Neural progenitor cell (in vitro differentiated cells): ENCODE measurements at regions not wholly inside any gene's neighbourhood (a gene's known extent, or its start where the extent isn't known, plus 50 kb on each side); places are given as distances from the start of the nearest gene placed in this dataset.

Experiments
- DNase-seq: peaks from one replicate; pipeline ENCODE4 v3.0.0-alpha.2; 2016; ENCODE audit warnings: low spot score
- H2AFZ ChIP-seq: fragments of 200-600 bp; sonication (generic); replicated peaks from 2 replicates; pipeline ENCODE4 v1.6.1; 2016; ENCODE audit warnings: antibody characterized with exemption
- H3F3A ChIP-seq: fragments of 200-600 bp; sonication (generic); 2 replicates; pipeline ENCODE4 v1.6.1; 2016; ENCODE audit warnings: antibody characterized with exemption, low read depth
- H3K27ac ChIP-seq: fragments of 200-600 bp; sonication (generic); 2 replicates; pipeline ENCODE4 v1.5.1; 2016; ENCODE audit warnings: mild to moderate bottlenecking
- H3K27me3 ChIP-seq: fragments of 200-600 bp; sonication (generic); 2 replicates; pipeline ENCODE4 v1.6.1; 2016; ENCODE audit warnings: mild to moderate bottlenecking, moderate library complexity
- H3K36me3 ChIP-seq: fragments of 200-600 bp; sonication (generic); 2 replicates; pipeline ENCODE4 v1.5.1; 2016
- H3K4me1 ChIP-seq: fragments of 200-600 bp; sonication (generic); 2 replicates; pipeline ENCODE4 v1.6.1; 2016; ENCODE audit warnings: mixed run types
- H3K4me2 ChIP-seq: fragments of 200-600 bp; sonication (generic); 2 replicates; pipeline ENCODE4 v1.6.1; 2016
- H3K4me3 ChIP-seq: fragments of 200-600 bp; sonication (generic); 2 replicates; pipeline ENCODE4 v1.5.1; 2016
- H3K79me2 ChIP-seq: fragments of 200-600 bp; sonication (generic); 2 replicates; pipeline ENCODE4 v1.6.1; 2016; ENCODE audit warnings: low read depth
- H3K9ac ChIP-seq: fragments of 200-600 bp; sonication (generic); 2 replicates; pipeline ENCODE4 v1.6.1; 2016
- H3K9me3 ChIP-seq: fragments of 200-600 bp; sonication (generic); 2 replicates; pipeline ENCODE4 v1.5.1; 2016; ENCODE audit warnings: low read depth
- H4K20me1 ChIP-seq: fragments of 200-600 bp; sonication (generic); 2 replicates; pipeline ENCODE4 v1.6.1; 2016; ENCODE audit warnings: low read depth
- H3K27ac Mint-ChIP-seq: 3 replicates; pipeline ENCODE4 v1.8.0; 2021; ENCODE audit warnings: mixed read lengths
- H3K27me3 Mint-ChIP-seq: 2 replicates; pipeline ENCODE4 v1.8.0; 2022; ENCODE audit warnings: low read depth, mild to moderate bottlenecking, inconsistent platforms, moderate library complexity, mixed read lengths; ENCODE audit not compliant: insufficient read depth
- H3K36me3 Mint-ChIP-seq: 3 replicates; pipeline ENCODE4 v1.8.0; 2021; ENCODE audit warnings: mixed read lengths
- H3K4me1 Mint-ChIP-seq: 3 replicates; pipeline ENCODE4 v1.8.0; 2021; ENCODE audit warnings: mixed read lengths
- H3K4me3 Mint-ChIP-seq: 3 replicates; pipeline ENCODE4 v1.8.0; 2021; ENCODE audit warnings: mild to moderate bottlenecking, moderate library complexity, mixed read lengths
- H3K9me3 Mint-ChIP-seq: 3 replicates; pipeline ENCODE4 v1.8.0; 2020; ENCODE audit warnings: mixed read lengths
- EZH2 ChIP-seq: fragments of 200-600 bp; sonication (generic); IDR thresholded peaks from 2 replicates; pipeline ENCODE4 v1.6.1; 2017; ENCODE audit warnings: antibody characterized with exemption, mild to moderate bottlenecking, moderate library complexity
- EZH2phosphoT487 ChIP-seq: fragments of 200-600 bp; sonication (generic); IDR thresholded peaks from 2 replicates; pipeline ENCODE4 v1.6.1; 2017; ENCODE audit warnings: antibody characterized with exemption
- TF ChIP-seq, protein P1 (sequence below): fragments of 200-600 bp; sonication (generic); IDR thresholded peaks from 2 replicates; pipeline ENCODE4 v1.5.1; 2017; ENCODE audit warnings: antibody characterized with exemption, mild to moderate bottlenecking

DNA sequence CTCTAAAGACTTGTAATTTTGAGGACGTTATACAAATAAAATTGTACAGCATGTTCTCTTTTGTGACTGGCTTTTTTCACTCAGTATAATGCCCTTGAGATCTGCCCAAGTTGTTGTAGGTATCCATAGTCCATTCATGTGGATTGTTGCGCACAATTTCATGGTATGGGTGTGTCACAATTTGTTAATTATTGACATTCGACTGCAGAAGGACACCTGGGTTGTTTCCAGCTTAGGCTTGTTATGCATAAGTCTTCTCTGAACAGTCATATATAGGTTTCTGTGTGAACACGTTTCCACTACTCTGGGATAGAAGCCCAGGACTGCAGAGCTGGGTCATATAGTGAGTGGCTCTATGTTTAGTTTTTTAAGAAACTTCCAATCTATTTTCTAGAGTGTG is 800.8 kb upstream of the SALL3 start:
- H3K27me3 Mint-ChIP-seq, result peaks cover 7% of the 10 kb centered on the region
- no peaks in the 10 kb centered on the region for H3K79me2 ChIP-seq
- no peak overlapping the region for H3K9ac ChIP-seq
- DNase-seq, result no peak
- H3K9me3 Mint-ChIP-seq, result peaks cover 12% of the 10 kb centered on the region
- peaks cover 14% of the 10 kb centered on the region for H3K4me1 Mint-ChIP-seq
- no peak overlapping the region for H3K27ac ChIP-seq
- H3K4me1 ChIP-seq, result peaks cover 6% of the 10 kb centered on the region
- no peaks in the 10 kb centered on the region for H3K36me3 ChIP-seq
- peaks cover 7% of the 10 kb centered on the region for H3K9me3 ChIP-seq
- H2AFZ ChIP-seq, result no peak overlapping the region
- H3F3A ChIP-seq, result no peaks in the 10 kb centered on the region
- peaks cover 5% of the 10 kb centered on the region for H3K36me3 Mint-ChIP-seq
- no peak overlapping the region for H3K4me3 ChIP-seq
- H3K27ac Mint-ChIP-seq, result no peak overlapping the region
- no peaks in the 10 kb centered on the region for H4K20me1 ChIP-seq
- H3K4me3 Mint-ChIP-seq, result no peak overlapping the region
- TF ChIP-seq EZH2, result no peak
- no peak for TF ChIP-seq EZH2phosphoT487
- TF ChIP-seq, protein P1, sequence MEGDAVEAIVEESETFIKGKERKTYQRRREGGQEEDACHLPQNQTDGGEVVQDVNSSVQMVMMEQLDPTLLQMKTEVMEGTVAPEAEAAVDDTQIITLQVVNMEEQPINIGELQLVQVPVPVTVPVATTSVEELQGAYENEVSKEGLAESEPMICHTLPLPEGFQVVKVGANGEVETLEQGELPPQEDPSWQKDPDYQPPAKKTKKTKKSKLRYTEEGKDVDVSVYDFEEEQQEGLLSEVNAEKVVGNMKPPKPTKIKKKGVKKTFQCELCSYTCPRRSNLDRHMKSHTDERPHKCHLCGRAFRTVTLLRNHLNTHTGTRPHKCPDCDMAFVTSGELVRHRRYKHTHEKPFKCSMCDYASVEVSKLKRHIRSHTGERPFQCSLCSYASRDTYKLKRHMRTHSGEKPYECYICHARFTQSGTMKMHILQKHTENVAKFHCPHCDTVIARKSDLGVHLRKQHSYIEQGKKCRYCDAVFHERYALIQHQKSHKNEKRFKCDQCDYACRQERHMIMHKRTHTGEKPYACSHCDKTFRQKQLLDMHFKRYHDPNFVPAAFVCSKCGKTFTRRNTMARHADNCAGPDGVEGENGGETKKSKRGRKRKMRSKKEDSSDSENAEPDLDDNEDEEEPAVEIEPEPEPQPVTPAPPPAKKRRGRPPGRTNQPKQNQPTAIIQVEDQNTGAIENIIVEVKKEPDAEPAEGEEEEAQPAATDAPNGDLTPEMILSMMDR, result no peak
- H3K27me3 ChIP-seq, result no peaks in the 10 kb centered on the region
- H3K4me2 ChIP-seq, result no peak overlapping the region

DNA sequence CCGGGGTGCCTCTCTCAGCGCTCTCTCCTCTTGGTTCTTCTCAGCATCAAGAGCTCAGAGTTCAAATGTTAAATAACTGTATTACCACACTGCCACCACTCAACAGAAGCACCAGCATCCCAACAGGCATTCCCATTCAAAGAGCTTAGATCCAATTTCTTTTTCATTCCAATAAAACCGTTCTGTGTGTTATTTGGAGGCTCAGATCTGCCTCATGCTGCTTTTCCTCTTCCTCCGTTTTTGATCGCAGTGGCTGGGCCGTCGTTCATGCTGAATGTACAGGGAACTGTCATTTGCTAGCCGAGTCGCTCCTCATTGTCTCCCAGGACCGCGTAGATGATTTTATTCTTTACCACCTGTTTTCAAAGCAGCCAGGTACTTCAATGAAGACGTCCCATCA is 798.9 kb upstream of the SALL3 start:
- Histone ChIP-seq H3K27ac (no peak overlapping the region), H3K4me1 (peaks cover 6% of the 10 kb centered on the region), H3K9me3 (peaks cover 10% of the 10 kb centered on the region), H3K27me3 (no peaks in the 10 kb centered on the region), H3K9ac (no peak overlapping the region), H4K20me1 (no peaks in the 10 kb centered on the region), H2AFZ (peak overlapping the region; percentile 75), H3K4me3 (no peak overlapping the region), H3F3A (no peaks in the 10 kb centered on the region), H3K79me2 (no peaks in the 10 kb centered on the region), H3K4me2 (peak overlapping the region; percentile 16), H3K36me3 (no peaks in the 10 kb centered on the region)
- Mint-ChIP-seq H3K4me3 (no peak overlapping the region), H3K4me1 (peaks cover 7% of the 10 kb centered on the region), H3K36me3 (peaks cover 5% of the 10 kb centered on the region), H3K27me3 (peaks cover 10% of the 10 kb centered on the region), H3K9me3 (peaks cover 17% of the 10 kb centered on the region), H3K27ac (peak overlapping the region; percentile 69)
- no peak for DNase-seq
- TF ChIP-seq EZH2phosphoT487 (no peak), EZH2 (no peak)
- TF ChIP-seq, protein P1, result no peak

DNA sequence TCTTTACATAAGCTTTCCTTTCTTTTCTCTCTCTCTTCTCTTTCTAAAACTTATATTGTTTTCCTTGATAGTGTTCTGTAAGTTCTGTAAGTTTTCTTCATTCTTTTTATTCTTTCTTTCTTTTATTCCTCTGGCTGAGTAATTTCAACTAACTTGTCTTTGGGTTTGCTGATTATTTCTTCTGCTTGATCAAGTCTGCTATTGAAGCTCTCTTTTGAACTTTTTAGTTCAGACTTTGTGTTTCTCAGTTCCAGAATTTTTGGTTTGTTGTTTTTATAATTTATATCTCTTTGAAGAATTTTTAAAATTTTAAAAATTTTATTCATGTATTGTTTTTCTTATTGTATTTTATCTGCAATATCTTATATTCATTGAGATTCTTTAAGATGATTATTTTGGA is 795.8 kb upstream of the SALL3 start:
- Histone ChIP-seq H3K27ac (no peak overlapping the region), H3K79me2 (no peaks in the 10 kb centered on the region), H3K36me3 (no peaks in the 10 kb centered on the region), H3F3A (no peaks in the 10 kb centered on the region), H3K4me1 (peaks cover 6% of the 10 kb centered on the region), H2AFZ (no peak overlapping the region), H3K4me2 (no peak overlapping the region), H4K20me1 (no peaks in the 10 kb centered on the region), H3K9ac (no peak overlapping the region), H3K27me3 (no peaks in the 10 kb centered on the region), H3K9me3 (peaks cover 10% of the 10 kb centered on the region), H3K4me3 (no peak overlapping the region)
- Mint-ChIP-seq H3K27ac (no peak overlapping the region), H3K27me3 (peaks cover 5% of the 10 kb centered on the region), H3K36me3 (peaks cover 3% of the 10 kb centered on the region), H3K9me3 (peaks cover 17% of the 10 kb centered on the region), H3K4me1 (peaks cover 7% of the 10 kb centered on the region), H3K4me3 (no peak overlapping the region)
- TF ChIP-seq, protein P1, result no peak
- TF ChIP-seq EZH2phosphoT487 (no peak), EZH2 (no peak)
- no peak for DNase-seq
